GM23248 (cell line): ENCODE measurements at regions not wholly inside any gene's neighbourhood (a gene's known extent, or its start where the extent isn't known, plus 50 kb on each side); places are given as distances from the start of the nearest gene placed in this dataset.
A peak's percentile ranks its signal among the peaks of the same experiment; 100 is the strongest.

Experiments
- DNase-seq: peaks from one replicate; pipeline ENCODE4 v3.0.0-alpha.2; 2015
- H2AFZ ChIP-seq: fragments of 200-600 bp; sonication (generic); 2 replicates; pipeline ENCODE4 v1.6.1; 2016; ENCODE audit warnings: antibody characterized with exemption
- H3F3A ChIP-seq: fragments of 200-600 bp; sonication (generic); 2 replicates; pipeline ENCODE4 v1.6.1; 2016; ENCODE audit warnings: mild to moderate bottlenecking, antibody characterized with exemption, mixed run types; ENCODE audit not compliant: insufficient read depth
- H3K27ac ChIP-seq: fragments of 200-600 bp; sonication (generic); 2 replicates; pipeline ENCODE4 v1.5.1; 2016; ENCODE audit warnings: mild to moderate bottlenecking
- H3K27me3 ChIP-seq: fragments of 200-600 bp; sonication (generic); replicated peaks from 2 replicates; pipeline ENCODE4 v1.6.1; 2016; ENCODE audit warnings: mild to moderate bottlenecking; ENCODE audit not compliant: insufficient read depth
- H3K36me3 ChIP-seq: fragments of 200-600 bp; sonication (generic); 2 replicates; pipeline ENCODE4 v1.6.1; 2016; ENCODE audit warnings: low read depth, mild to moderate bottlenecking
- H3K4me1 ChIP-seq: fragments of 200-600 bp; sonication (generic); 2 replicates; pipeline ENCODE4 v1.6.1; 2016; ENCODE audit warnings: mild to moderate bottlenecking; ENCODE audit not compliant: insufficient read depth
- H3K4me2 ChIP-seq: fragments of 200-600 bp; sonication (generic); one replicate; pipeline ENCODE4 v1.6.1; 2016; ENCODE audit warnings: mild to moderate bottlenecking; ENCODE audit not compliant: unreplicated experiment
- H3K4me3 ChIP-seq: fragments of 200-600 bp; sonication (generic); 2 replicates; pipeline ENCODE4 v1.5.1; 2016; ENCODE audit warnings: mild to moderate bottlenecking
- H3K79me2 ChIP-seq: fragments of 200-600 bp; sonication (generic); 2 replicates; pipeline ENCODE4 v1.6.1; 2016; ENCODE audit warnings: mild to moderate bottlenecking; ENCODE audit not compliant: insufficient read depth
- H3K9ac ChIP-seq: fragments of 200-600 bp; sonication (generic); 2 replicates; pipeline ENCODE4 v1.6.1; 2016; ENCODE audit warnings: mild to moderate bottlenecking
- H3K9me2 ChIP-seq: fragments of 200-600 bp; sonication (generic); 2 replicates; pipeline ENCODE4 v1.6.1; 2016; ENCODE audit warnings: mixed run types, mild to moderate bottlenecking, moderate library complexity; ENCODE audit not compliant: insufficient read depth
- H3K9me3 ChIP-seq: fragments of 200-600 bp; sonication (generic); one replicate; pipeline ENCODE4 v1.6.1; 2017; ENCODE audit warnings: low read depth
- H4K20me1 ChIP-seq: fragments of 200-600 bp; sonication (generic); 2 replicates; pipeline ENCODE4 v1.6.0; 2016; ENCODE audit not compliant: insufficient read depth
- EZH2 ChIP-seq: fragments of 200-600 bp; sonication (generic); IDR thresholded peaks from 2 replicates; pipeline ENCODE4 v1.6.1; 2018; ENCODE audit warnings: antibody characterized with exemption, mild to moderate bottlenecking; ENCODE audit not compliant: insufficient read depth, poor library complexity, severe bottlenecking
- EZH2phosphoT487 ChIP-seq: fragments of 200-600 bp; sonication (generic); IDR thresholded peaks from 2 replicates; pipeline ENCODE4 v1.6.1; 2018; ENCODE audit warnings: antibody characterized with exemption, moderate library complexity, mild to moderate bottlenecking, low read depth; ENCODE audit not compliant: insufficient read depth
- WGBS, 2 experiments: methylation state at CpG; one replicate each; pipeline ENCODE4 v1.1.6; 2015 to 2017; ENCODE audit warnings: low lambda C conversion rate in 2 of 2, low coverage in 1 of 2; ENCODE audit errors: missing lambda C conversion rate in 2 of 2; 5-methylcytosine and 5-hydroxymethylcytosine counted together
- in situ Hi-C: fragments of 300-500 bp; cut with MboI; formaldehyde crosslinking; loops from 2 replicates; pipeline ENCODE4 v1.15.0; 2020

GRCh38 chr6:169014211-169015197 is 239.1 kb downstream of the THBS2 start:
- Histone ChIP-seq H3K4me3 (no peak overlapping the region), H2AFZ (no peak overlapping the region), H3F3A (no peaks in the 10 kb centered on the region), H3K4me2 (no peak overlapping the region), H3K9me3 (no peaks in the 10 kb centered on the region), H3K36me3 (no peaks in the 10 kb centered on the region), H3K27ac (no peak overlapping the region), H3K4me1 (no peaks in the 10 kb centered on the region), H4K20me1 (no peaks in the 10 kb centered on the region), H3K9me2 (no peaks in the 10 kb centered on the region), H3K9ac (no peak overlapping the region), H3K79me2 (no peaks in the 10 kb centered on the region), H3K27me3 (no peaks in the 10 kb centered on the region)
- no peak for DNase-seq
- WGBS, 2 experiments = 38 to 43% methylated on average over 5 of the region's 5 CpGs
- in situ Hi-C loops = no loop called here
- TF ChIP-seq EZH2phosphoT487 (no peak), EZH2 (no peak)

- Histone ChIP-seq H4K20me1 (no peaks in the 10 kb centered on the region), H3K9me2 (no peaks in the 10 kb centered on the region), H3K79me2 (no peaks in the 10 kb centered on the region), H3K4me2 (no peak overlapping the region), H3K27me3 (no peaks in the 10 kb centered on the region), H3K4me1 (no peaks in the 10 kb centered on the region), H3K9ac (no peak overlapping the region), H3K4me3 (no peak overlapping the region), H3F3A (no peaks in the 10 kb centered on the region), H3K9me3 (no peaks in the 10 kb centered on the region), H3K36me3 (no peaks in the 10 kb centered on the region), H2AFZ (no peak overlapping the region), H3K27ac (no peak overlapping the region)
- DNase-seq = no peak
- in situ Hi-C loops = no loop called here
- 27 to 28% methylated on average over 3 of the region's 3 CpGs for WGBS, 2 experiments
- TF ChIP-seq EZH2phosphoT487 (no peak), EZH2 (no peak)
Observed at GRCh38 chr6:169009628-169010027, 244.0 kb downstream of the THBS2 start.

GRCh38 chr6:169008641-169009257 is 244.9 kb downstream of the THBS2 start:
- 76 to 77% methylated on average over 4 of the region's 4 CpGs for WGBS, 2 experiments
- no peak overlapping the region for H3K9ac ChIP-seq
- no peaks in the 10 kb centered on the region for H4K20me1 ChIP-seq
- H3K36me3 ChIP-seq = no peaks in the 10 kb centered on the region
- TF ChIP-seq EZH2 = no peak
- TF ChIP-seq EZH2phosphoT487 = no peak
- no peaks in the 10 kb centered on the region for H3F3A ChIP-seq
- no peak overlapping the region for H3K27ac ChIP-seq
- no peaks in the 10 kb centered on the region for H3K27me3 ChIP-seq
- H3K4me2 ChIP-seq = no peak overlapping the region
- H3K79me2 ChIP-seq = no peaks in the 10 kb centered on the region
- H2AFZ ChIP-seq = no peak overlapping the region
- in situ Hi-C loops = no loop called here
- H3K4me3 ChIP-seq = no peak overlapping the region
- H3K9me2 ChIP-seq = no peaks in the 10 kb centered on the region
- H3K9me3 ChIP-seq = no peaks in the 10 kb centered on the region
- H3K4me1 ChIP-seq = no peaks in the 10 kb centered on the region
- DNase-seq = peak; percentile 12

GRCh38 chr6:169005166-169005565 is 248.5 kb downstream of the THBS2 start:
- Histone ChIP-seq H3F3A (no peaks in the 10 kb centered on the region), H3K9ac (no peak overlapping the region), H2AFZ (no peak overlapping the region), H3K4me1 (no peaks in the 10 kb centered on the region), H3K79me2 (no peaks in the 10 kb centered on the region), H4K20me1 (no peaks in the 10 kb centered on the region), H3K27ac (no peak overlapping the region), H3K9me2 (no peaks in the 10 kb centered on the region), H3K4me2 (no peak overlapping the region), H3K36me3 (no peaks in the 10 kb centered on the region), H3K4me3 (no peak overlapping the region), H3K27me3 (no peaks in the 10 kb centered on the region), H3K9me3 (no peaks in the 10 kb centered on the region)
- in situ Hi-C loops = no loop called here
- no peak for TF ChIP-seq EZH2phosphoT487
- TF ChIP-seq EZH2 = no peak
- WGBS, 2 experiments = 88 to 90% methylated on average over 8 of the region's 8 CpGs
- DNase-seq = no peak
